Heart left ventricle (tissue), 16 donors: ENCODE measurements at regions not wholly inside any gene's neighbourhood (a gene's known extent, or its start where the extent isn't known, plus 50 kb on each side); places are given as distances from the start of the nearest gene placed in this dataset.
A peak's percentile ranks its signal among the peaks of the same experiment; 100 is the strongest.

Source experiments
- ATAC-seq, 4 donors: fragments of 200-7000 bp; cut with Tn5 transposase; one replicate each; pipeline ENCODE4 v1.9.1; 2020 to 2022; ENCODE audit warnings: moderate library complexity in 4 of 4, mild to moderate bottlenecking in 3 of 4, moderate number of reproducible peaks in 1 of 4
- DNase-seq, 5 donors: peaks; one replicate each; pipeline ENCODE4 v3.0.0-alpha.2; 2020
- H3K27ac ChIP-seq, 12 donors: fragments of 200-600 bp; sonication (generic) in 4 of 12; one replicate each; pipeline versions ENCODE4 v1.5.0 to v1.8.0; 2016 to 2022; ENCODE audit warnings: mild to moderate bottlenecking in 2 of 12
- H3K27me3 ChIP-seq, 9 donors: fragments of 200-600 bp; sonication (generic) in 2 of 9; one replicate each; pipeline versions ENCODE4 v1.5.1 to v1.8.0; 2016 to 2022; ENCODE audit warnings: mild to moderate bottlenecking in 3 of 9
- H3K36me3 ChIP-seq, 9 donors: fragments of 200-600 bp; sonication (generic) in 2 of 9; one replicate each; pipeline versions ENCODE4 v1.5.0 to v1.8.0; 2018 to 2022; ENCODE audit warnings: mild to moderate bottlenecking in 2 of 9
- H3K4me1 ChIP-seq, 12 donors: fragments of 200-600 bp; sonication (generic) in 4 of 12; one replicate each; pipeline versions ENCODE4 v1.5.0 to v1.8.0; 2016 to 2022; ENCODE audit warnings: mild to moderate bottlenecking in 3 of 12
- H3K4me3 ChIP-seq, 12 donors: fragments of 200-600 bp; sonication (generic) in 4 of 12; one replicate each; pipeline versions ENCODE4 v1.5.0 to v1.8.0; 2017 to 2022; ENCODE audit warnings: mild to moderate bottlenecking in 9 of 12, moderate library complexity in 4 of 12
- H3K9me3 ChIP-seq, 12 donors: fragments of 200-600 bp; sonication (generic) in 4 of 12; one replicate each; pipeline versions ENCODE4 v1.5.0 to v1.8.0; 2016 to 2022; ENCODE audit warnings: mild to moderate bottlenecking in 1 of 12
- CTCF ChIP-seq, 12 donors: fragments of 200-600 bp; sonication (generic) in 4 of 12; IDR thresholded peaks; one replicate each; pipeline versions ENCODE4 v1.5.0 to v1.8.0; 2018 to 2022; ENCODE audit warnings: antibody characterized with exemption in 12 of 12, mild to moderate bottlenecking in 5 of 12
- POLR2A ChIP-seq, 2 donors: fragments of 450-650 bp; IDR thresholded peaks; one replicate each; pipeline ENCODE4 v1.6.1; 2017; ENCODE audit warnings: antibody characterized with exemption in 2 of 2, mild to moderate bottlenecking in 2 of 2, moderate library complexity in 2 of 2
- WGBS, 4 donors: extraction: QIAGEN DNeasy Blood & Tissue Kit in 2 of 4; methylation state at CpG; one replicate each; pipeline versions ENCODE4 v1.1.5 to v1.1.7; 2013 to 2018; 5-methylcytosine and 5-hydroxymethylcytosine counted together
- intact Hi-C, 10 donors: fragments of 100-400 bp; cut with DNase I; formaldehyde crosslinking; loops; one replicate each; pipeline versions ENCODE4 v1.11.1 to v1.14.2; 2022
- donor health status: ischemic (EF 13 %, LVEDD 7.1; RV severe dilation, severe dysfunction).
- donor health status: healthy with polysubstance abuse.
- donor health status: DM: no; HTN: yes; CAD: no.
- donor health status: DM: no; HTN: no; CAD: no.
- donor health status: ischemic (EF 25% LVEDD 6.9; RV normal size, moderate dysfunction).
- donor health status: ischemic (EF 25% LVEDD 5.7; RV mildly dilated, moderate dysfunction).
- donor health status: healthy.
- donor health status: DM: yes; HTN: yes; CAD: no.
- donor health status: ischemic (EF 35%, LVEDD 5.7; RV mildly dilated, moderate dysfunction).
- donor health status: nonischemic (EF 11% LVEDD 7.7; RV severe dilation, severe dysfunction).
- donor health status: DM: yes; HTN: yes; CAD: no.
- donor health status: PGD.
- donor health status: ischemic (EF 29% LVEDD 5.4; RV normal size, mild dysfunction).
- donor health status: nonischemic (EF 23%, LVEDD 6.1; RV moderate dilation, normal function).

- intact Hi-C loops, result loop anchor here in 6 of 10 donors (5.0 to 10.0 kb wide), 2 partner anchors 396 to 398 kb away; no protein-coding TSS in a partner anchor
- TF ChIP-seq CTCF (IDR thresholded peaks at IDR 0.05), result no peak
- TF ChIP-seq POLR2A (IDR thresholded peaks at IDR 0.05), result no peak
- H3K36me3 ChIP-seq, result no peaks in the 10 kb centered on the region
- WGBS, 4 donors, result 38 to 51% (median 42%) methylated on average over 6 of the region's 6 CpGs
- H3K4me1 ChIP-seq, result peaks cover 0 to 4% (median 0%) of the 10 kb centered on the region in 12 donors
- no peaks in the 10 kb centered on the region for H3K9me3 ChIP-seq
- no peak for ATAC-seq
- H3K27me3 ChIP-seq, result no peaks in the 10 kb centered on the region
- H3K4me3 ChIP-seq, result peak overlapping the region in 5 of 12 donors; percentile 8 to 47 (median 20)
- peak overlapping the region in 2 of 12 donors; percentile 12 to 70 for H3K27ac ChIP-seq
- DNase-seq, result no peak
Measured at GRCh38 chr4:175946472-175947116, 119.0 kb upstream of the WDR17 start.

- Histone ChIP-seq H3K36me3 (no peaks in the 10 kb centered on the region), H3K9me3 (no peaks in the 10 kb centered on the region), H3K27me3 (no peaks in the 10 kb centered on the region), H3K4me3 (peak overlapping the region in 5 of 12 donors; percentile 8 to 47 (median 20)), H3K27ac (peak overlapping the region in 2 of 12 donors; percentile 12 to 70), H3K4me1 (peaks cover 0 to 4% (median 0%) of the 10 kb centered on the region in 12 donors)
- no peak for ATAC-seq
- intact Hi-C loops, result loop anchor here in 6 of 10 donors (5.0 to 10.0 kb wide), 2 partner anchors 395 to 398 kb away; no protein-coding TSS in a partner anchor
- no peak for TF ChIP-seq POLR2A (IDR thresholded peaks at IDR 0.05)
- TF ChIP-seq CTCF (IDR thresholded peaks at IDR 0.05), result peak; percentile 31 to 77 (median 66)
- no peak for DNase-seq
- 2 to 4% (median 3%) methylated on average over 4 of the region's 4 CpGs for WGBS, 4 donors
Measured at GRCh38 chr4:175947117-175947722, 118.4 kb upstream of the WDR17 start.

- DNase-seq (no peak), ATAC-seq (no peak)
- intact Hi-C loops, result no loop called here
- Histone ChIP-seq H3K36me3 (no peaks in the 10 kb centered on the region), H3K4me3 (no peak overlapping the region), H3K27me3 (no peaks in the 10 kb centered on the region), H3K27ac (no peak overlapping the region), H3K4me1 (no peaks in the 10 kb centered on the region), H3K9me3 (no peaks in the 10 kb centered on the region)
- 76 to 93% (median 88%) methylated on average over 1 of the region's 1 CpG for WGBS, 4 donors
- TF ChIP-seq POLR2A (IDR thresholded peaks at IDR 0.05) (no peak), CTCF (IDR thresholded peaks at IDR 0.05) (no peak)
Measured at GRCh38 chr4:175951794-175952193, 113.8 kb upstream of the WDR17 start.

GRCh38 chr4:175953116-175953515 lies 112.5 kb upstream of the WDR17 start:
- DNase-seq, result no peak
- no peak for ATAC-seq
- H3K27ac ChIP-seq, result no peak overlapping the region
- H3K9me3 ChIP-seq, result no peaks in the 10 kb centered on the region
- intact Hi-C loops, result no loop called here
- H3K4me3 ChIP-seq, result no peak overlapping the region
- H3K27me3 ChIP-seq, result no peaks in the 10 kb centered on the region
- no peaks in the 10 kb centered on the region for H3K36me3 ChIP-seq
- H3K4me1 ChIP-seq, result no peaks in the 10 kb centered on the region
- TF ChIP-seq CTCF (IDR thresholded peaks at IDR 0.05), result no peak
- TF ChIP-seq POLR2A (IDR thresholded peaks at IDR 0.05), result no peak
- 87 to 93% (median 90%) methylated on average over 2 of the region's 2 CpGs for WGBS, 4 donors
